OCI-LY3 (cell line): ENCODE measurements at regions not wholly inside any gene's neighbourhood (a gene's known extent, or its start where the extent isn't known, plus 50 kb on each side); places are given as distances from the start of the nearest gene placed in this dataset.

Experiments used
- H2AFZ ChIP-seq: fragments of 200-600, 300-600 bp; shearing (Covaris generic); 2 replicates; pipeline ENCODE4 v1.6.0; 2014; ENCODE audit warnings: antibody characterized with exemption, low read depth, low read length
- H3K27ac ChIP-seq: fragments of 200-600, 300-600 bp; sonication (generic); 2 replicates; pipeline ENCODE4 v1.5.1; 2014; ENCODE audit warnings: mild to moderate bottlenecking, low read length, moderate library complexity, mixed read lengths
- H3K27me3 ChIP-seq: fragments of 200-600, 300-600 bp; sonication (generic); 2 replicates; pipeline ENCODE4 v1.6.1; 2014; ENCODE audit warnings: low read depth, low read length, mixed read lengths
- H3K36me3 ChIP-seq: fragments of 200-600, 300-600 bp; sonication (generic); replicated peaks from 2 replicates; pipeline ENCODE3; 2014; ENCODE audit warnings: low read depth, low read length, mixed read lengths
- H3K4me1 ChIP-seq: fragments of 300-600, 200-600 bp; sonication (generic); 2 replicates; pipeline ENCODE4 v1.6.1; 2014; ENCODE audit warnings: low read length, mixed read lengths
- H3K4me2 ChIP-seq: fragments of 200-600, 300-600 bp; sonication (generic); 2 replicates; pipeline ENCODE4 v1.6.1; 2014; ENCODE audit warnings: low read length, mixed read lengths
- H3K4me3 ChIP-seq: fragments of 300-600, 200-600 bp; sonication (generic); 2 replicates; pipeline ENCODE4 v1.5.1; 2014; ENCODE audit warnings: antibody characterized with exemption, mild to moderate bottlenecking, low read length, moderate library complexity
- H3K79me2 ChIP-seq: fragments of 300-600, 200-600 bp; shearing (Covaris generic); 2 replicates; pipeline ENCODE4 v1.6.1; 2014; ENCODE audit warnings: mild to moderate bottlenecking, low read length, mixed read lengths
- H3K9ac ChIP-seq: fragments of 300-600, 200-600 bp; shearing (Covaris generic); 2 replicates; pipeline ENCODE4 v1.6.0; 2014; ENCODE audit warnings: mild to moderate bottlenecking, low read length, moderate library complexity
- H3K9me3 ChIP-seq: fragments of 200-600, 300-600 bp; shearing (Covaris generic); 2 replicates; pipeline ENCODE4 v1.6.1; 2014; ENCODE audit warnings: low read length, mixed read lengths; ENCODE audit not compliant: insufficient read depth
- H4K20me1 ChIP-seq: fragments of 200-600, 300-600 bp; sonication (generic); 2 replicates; pipeline ENCODE4 v1.6.1; 2016; ENCODE audit warnings: low read length, mixed read lengths; ENCODE audit not compliant: insufficient read depth
- CTCF ChIP-seq: fragments of 200-600, 300-600 bp; sonication (generic); IDR thresholded peaks from 2 replicates; pipeline ENCODE4 v1.5.1; 2014; ENCODE audit warnings: antibody characterized with exemption, low read length, low read depth
- EZH2phosphoT487 ChIP-seq: fragments of 200-600 bp; shearing (Covaris generic); IDR thresholded peaks from 2 replicates; pipeline ENCODE4 v1.6.1; 2018; ENCODE audit warnings: antibody characterized with exemption, mixed run types, low read depth

GRCh38 chr10:3868271-3868664 lies 83.3 kb upstream of the KLF6 start:
- H3K4me2 ChIP-seq, result no peak overlapping the region
- H3K9ac ChIP-seq, result no peak overlapping the region
- H2AFZ ChIP-seq, result no peak overlapping the region
- H4K20me1 ChIP-seq, result no peaks in the 10 kb centered on the region
- no peaks in the 10 kb centered on the region for H3K79me2 ChIP-seq
- TF ChIP-seq EZH2phosphoT487 (no peak), CTCF (no peak)
- H3K36me3 ChIP-seq, result no peaks in the 10 kb centered on the region
- no peak overlapping the region for H3K4me3 ChIP-seq
- H3K27ac ChIP-seq, result no peak overlapping the region
- no peaks in the 10 kb centered on the region for H3K27me3 ChIP-seq
- H3K4me1 ChIP-seq, result peaks cover 55% of the 10 kb centered on the region
- no peaks in the 10 kb centered on the region for H3K9me3 ChIP-seq

- Histone ChIP-seq H3K27me3 (no peaks in the 10 kb centered on the region), H2AFZ (no peak overlapping the region), H3K9ac (no peak overlapping the region), H3K27ac (no peak overlapping the region), H3K4me3 (no peak overlapping the region), H3K9me3 (no peaks in the 10 kb centered on the region), H3K36me3 (no peaks in the 10 kb centered on the region), H3K4me2 (no peak overlapping the region), H3K4me1 (peaks cover 49% of the 10 kb centered on the region), H4K20me1 (no peaks in the 10 kb centered on the region), H3K79me2 (no peaks in the 10 kb centered on the region)
- no peak for TF ChIP-seq CTCF
- no peak for TF ChIP-seq EZH2phosphoT487
Observed at GRCh38 chr10:3867454-3868270, 82.7 kb upstream of the KLF6 start.

- H3K36me3 ChIP-seq, result no peaks in the 10 kb centered on the region
- no peaks in the 10 kb centered on the region for H3K9me3 ChIP-seq
- no peak overlapping the region for H3K27ac ChIP-seq
- H3K4me2 ChIP-seq, result peak overlapping the region; percentile 45
- no peak overlapping the region for H3K9ac ChIP-seq
- peak overlapping the region; percentile 29; the same call in 1 of the 2 replicates for H2AFZ ChIP-seq
- H3K4me3 ChIP-seq, result 0 out of 2 replicates have a peak overlapping the region, but pooled peaks have one; percentile 3
- H3K27me3 ChIP-seq, result no peaks in the 10 kb centered on the region
- no peaks in the 10 kb centered on the region for H4K20me1 ChIP-seq
- TF ChIP-seq CTCF (no peak), EZH2phosphoT487 (no peak)
- no peaks in the 10 kb centered on the region for H3K79me2 ChIP-seq
- peaks cover 44% of the 10 kb centered on the region for H3K4me1 ChIP-seq
Observed at GRCh38 chr10:3866332-3866731, 81.3 kb upstream of the KLF6 start.

GRCh38 chr10:3865565-3865964 lies 80.6 kb upstream of the KLF6 start:
- Histone ChIP-seq H3K27ac (no peak overlapping the region), H3K4me2 (peak overlapping the region; percentile 45), H3K9me3 (no peaks in the 10 kb centered on the region), H3K36me3 (no peaks in the 10 kb centered on the region), H3K9ac (no peak overlapping the region), H3K4me3 (no peak overlapping the region), H3K27me3 (no peaks in the 10 kb centered on the region), H4K20me1 (no peaks in the 10 kb centered on the region), H2AFZ (no peak overlapping the region), H3K79me2 (no peaks in the 10 kb centered on the region), H3K4me1 (peaks cover 49% of the 10 kb centered on the region)
- no peak for TF ChIP-seq CTCF
- TF ChIP-seq EZH2phosphoT487, result no peak
